ENCODE measurements at regions not wholly inside any gene's neighbourhood (a gene's known extent, or its start where the extent isn't known, plus 50 kb on each side); places are given as distances from the start of the nearest gene placed in this dataset.
"Not testable (repeated sequence)": the region's sequence is repeated elsewhere in the genome, so short reads cannot be mapped to it uniquely, and the experiment has no call there.

DNA sequence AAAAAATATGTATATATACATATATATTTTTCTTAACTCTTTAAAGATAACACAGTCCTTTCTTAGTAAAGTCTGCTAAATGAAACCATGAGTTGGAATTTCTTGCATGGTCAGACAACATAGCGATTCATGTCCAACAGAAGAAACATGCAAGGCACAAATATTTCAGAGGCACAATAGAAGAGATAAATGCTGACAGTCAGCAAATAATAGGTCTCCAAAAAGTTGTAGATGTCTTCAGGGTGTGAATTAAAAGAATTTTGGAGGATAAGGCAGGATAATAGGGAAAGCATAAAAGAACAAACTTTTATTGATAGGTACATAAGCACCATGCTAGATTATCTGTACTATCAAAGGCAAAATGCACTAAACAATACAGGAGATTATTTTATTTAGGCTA, 800.2 kb downstream of the PLCL1 start:
- no peak for DNase-seq

DNA sequence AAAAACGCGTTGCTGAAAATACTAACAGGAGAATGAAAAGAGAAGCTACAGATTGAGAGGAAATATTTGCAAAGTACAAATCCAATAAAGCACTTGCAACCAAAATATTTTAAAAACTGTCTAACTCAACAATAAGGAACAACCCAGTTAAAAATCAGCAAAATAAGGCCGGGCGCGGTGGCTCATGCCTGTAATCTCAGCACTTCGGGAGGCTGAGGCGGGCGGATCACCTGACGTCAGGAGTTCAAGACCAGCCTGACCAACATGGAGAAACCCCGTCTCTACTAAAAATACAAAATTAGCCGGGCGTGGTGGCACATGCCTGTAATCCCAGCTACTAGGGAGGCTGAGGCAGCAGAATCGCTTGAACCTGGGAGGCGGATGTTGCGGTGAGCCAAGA, 798.6 kb downstream of the PLCL1 start:
- DNase-seq = not testable (repeated sequence)

DNA sequence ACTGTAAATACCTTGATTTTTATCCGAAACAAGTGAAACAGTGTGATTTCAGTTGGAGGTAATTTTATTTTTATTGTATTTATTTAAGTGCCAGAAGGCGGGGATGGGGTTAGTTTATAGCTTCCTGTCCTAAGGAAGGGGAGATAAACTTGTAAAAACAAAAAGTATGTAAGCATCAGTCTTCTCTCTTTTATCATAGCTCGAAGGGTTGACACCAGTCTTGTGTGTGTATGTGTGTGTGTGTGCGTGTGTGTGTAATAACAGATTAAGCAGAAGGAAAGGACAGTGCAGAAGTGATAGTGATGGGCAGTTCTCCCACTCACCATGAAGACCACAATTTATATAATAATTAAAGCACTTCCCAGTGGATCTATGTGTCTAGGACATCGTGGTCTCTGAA, 793.3 kb downstream of the PLCL1 start:
- no peak for DNase-seq

- DNase-seq = no peak
These were observed 792.6 kb downstream of the PLCL1 start for GRCh38 chr2:198596985-198597384.

DNA sequence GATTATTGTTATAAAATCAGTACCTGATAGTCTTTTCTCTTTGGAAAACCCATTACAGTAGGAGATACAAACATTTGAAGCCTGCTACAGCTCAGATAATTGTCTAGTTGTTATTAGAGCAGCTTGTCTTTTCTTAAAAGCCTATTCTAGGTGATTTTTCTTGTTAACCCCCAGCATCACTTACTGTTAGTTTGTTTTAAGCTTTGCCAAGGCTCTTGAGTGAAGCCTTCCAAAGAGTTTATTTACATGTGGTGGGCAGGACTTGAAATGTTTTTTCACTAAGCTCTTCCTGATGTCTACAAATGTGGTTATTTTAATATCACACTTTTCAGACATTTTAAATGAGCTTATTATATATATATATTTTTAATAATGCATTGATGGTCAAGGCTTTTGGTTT, 791.3 kb downstream of the PLCL1 start:
- DNase-seq = no peak

GRCh38 chr2:198591586-198591985, 787.2 kb downstream of the PLCL1 start:
- no peak for DNase-seq

GRCh38 chr2:198587741-198588140, 783.3 kb downstream of the PLCL1 start:
- DNase-seq = no peak

DNA sequence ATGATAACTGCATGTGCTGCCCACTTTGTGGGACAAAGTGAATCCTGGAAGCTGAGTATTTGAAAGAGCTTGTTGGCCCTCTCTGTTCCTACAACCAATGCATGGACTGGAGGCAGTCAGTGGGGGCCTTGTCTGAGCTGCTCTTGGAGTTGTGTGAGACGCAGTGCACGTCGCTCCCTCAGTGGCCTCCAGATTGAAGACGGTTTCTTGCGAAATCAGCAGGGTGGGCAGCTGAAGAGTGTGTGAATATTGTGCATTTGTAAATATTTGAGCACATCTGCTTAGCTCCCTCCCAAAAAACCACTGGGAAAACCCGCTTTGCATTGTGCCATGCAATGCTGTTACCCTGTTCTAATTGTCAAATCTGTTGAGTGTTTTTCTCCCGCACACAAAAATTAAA, 782.8 kb downstream of the PLCL1 start:
- no peak for DNase-seq

DNA sequence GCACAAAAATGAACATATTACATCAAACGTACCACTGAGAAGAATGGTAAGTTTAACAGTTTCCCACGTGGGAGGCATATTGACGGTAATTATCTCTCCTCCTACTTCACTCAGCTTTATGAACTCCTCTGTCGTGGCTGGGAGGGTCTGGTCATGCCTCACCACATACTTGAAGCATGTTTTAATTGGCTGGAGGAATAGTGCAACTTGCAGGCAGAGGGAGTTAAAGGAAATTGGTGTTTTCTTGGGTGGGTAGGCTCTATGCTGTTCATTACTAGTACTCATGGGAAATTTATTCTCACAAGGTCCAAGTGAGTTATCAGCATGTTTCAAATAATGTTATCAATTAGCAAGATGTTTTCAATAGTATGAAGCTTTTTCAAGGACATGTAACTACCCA, 767.0 kb downstream of the PLCL1 start:
- DNase-seq = no peak

DNA sequence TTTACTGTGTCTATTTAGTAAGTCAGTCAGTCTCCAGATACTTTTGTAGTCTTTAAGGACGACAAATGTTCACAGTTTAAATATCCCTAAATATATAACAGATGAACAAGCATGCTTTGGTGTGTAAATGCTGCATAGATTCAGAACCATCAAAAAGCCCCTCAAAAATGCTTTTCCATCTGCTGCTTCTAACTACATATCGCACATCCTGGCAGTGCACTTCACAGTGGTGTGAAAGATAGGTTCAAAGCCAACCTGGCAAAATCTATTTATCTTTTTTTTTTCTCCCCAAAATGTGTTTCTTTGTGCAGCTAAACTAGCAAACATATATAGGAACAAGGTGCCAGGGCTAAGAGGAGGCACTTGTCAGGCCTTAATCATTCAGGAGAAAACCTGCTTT, 753.8 kb downstream of the PLCL1 start:
- DNase-seq = no peak

GRCh38 chr2:198546122-198546521, 741.7 kb downstream of the PLCL1 start:
- DNase-seq = no peak

DNA sequence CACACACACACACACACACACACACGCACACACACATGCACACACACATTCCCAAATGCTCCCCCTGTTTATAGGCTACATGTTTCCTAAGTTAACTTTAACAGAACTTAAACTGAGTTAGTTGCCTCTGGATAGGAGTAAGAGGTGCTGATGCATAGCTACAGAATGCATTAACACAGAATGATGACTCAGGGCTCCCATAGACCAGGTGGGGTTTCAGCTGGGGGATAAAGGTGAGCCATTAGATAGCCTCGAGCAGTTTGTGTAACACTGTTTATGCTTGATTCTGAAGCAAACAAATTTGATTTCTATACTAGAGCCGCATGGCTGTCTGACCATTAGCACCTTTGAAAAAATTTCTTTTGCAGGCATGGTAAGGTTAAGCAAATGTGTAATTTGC, 741.0 kb downstream of the PLCL1 start:
- no peak for DNase-seq

DNA sequence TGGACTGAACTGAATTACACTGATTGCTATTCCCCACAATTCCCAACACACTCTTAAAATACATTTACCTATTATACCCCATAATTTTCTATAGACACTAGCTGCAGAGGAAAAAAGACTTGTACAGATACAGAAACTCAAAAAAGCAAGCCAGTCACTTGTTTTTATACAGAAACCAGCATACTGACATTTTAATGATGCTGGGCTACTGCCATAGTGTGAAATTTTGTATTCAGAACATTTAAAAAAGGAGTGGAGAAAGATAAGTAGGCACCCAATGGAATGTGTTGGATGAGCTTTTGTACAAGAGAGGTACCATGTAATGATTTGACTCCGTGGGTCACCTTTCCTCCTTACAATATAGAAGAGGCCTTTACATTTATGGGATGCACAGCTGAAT, 740.1 kb downstream of the PLCL1 start:
- no peak for DNase-seq

DNA sequence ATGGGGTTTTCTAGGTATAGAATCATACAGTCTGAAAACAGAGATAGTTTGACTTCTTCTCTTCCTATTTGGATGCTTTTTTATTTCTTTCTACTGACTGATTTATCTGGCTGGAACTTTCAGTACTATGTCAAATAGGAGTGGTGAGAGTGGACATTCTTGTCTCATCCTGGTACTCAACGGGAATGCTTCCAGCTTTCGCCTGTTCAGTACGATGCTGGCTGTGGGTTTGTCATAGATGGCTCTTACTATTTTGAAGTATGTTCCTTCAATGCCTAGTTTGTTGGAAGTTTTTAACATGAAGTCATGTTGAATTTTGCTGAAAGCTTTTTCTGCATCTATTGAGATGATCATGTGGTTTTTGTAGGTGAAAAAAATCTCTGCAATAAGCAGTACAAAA, 730.4 kb downstream of the PLCL1 start:
- no peak for DNase-seq

- no peak for DNase-seq
These were observed 721.0 kb downstream of the PLCL1 start for GRCh38 chr2:198525211-198525969.

- DNase-seq = no peak
These were observed 719.3 kb downstream of the PLCL1 start for GRCh38 chr2:198523710-198524109.

DNA sequence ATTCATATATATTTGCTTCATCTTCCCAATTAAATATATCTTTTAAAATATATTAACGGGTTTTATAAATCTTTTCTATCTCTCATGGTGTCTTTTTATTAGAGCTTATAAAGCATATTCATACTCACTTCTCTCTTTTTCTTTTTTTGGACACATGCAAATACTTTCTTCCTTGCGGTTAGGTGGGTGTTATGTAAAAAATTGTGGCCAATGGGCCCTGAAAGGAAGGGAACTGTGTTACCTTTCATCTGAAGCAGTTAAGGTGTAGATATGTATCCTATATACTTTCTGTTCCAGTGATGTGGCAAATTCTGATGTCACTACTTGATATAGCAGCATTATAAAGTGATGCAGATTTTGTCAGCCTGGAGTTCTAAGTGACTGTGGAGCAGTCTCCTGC, 714.5 kb downstream of the PLCL1 start:
- no peak for DNase-seq

DNA sequence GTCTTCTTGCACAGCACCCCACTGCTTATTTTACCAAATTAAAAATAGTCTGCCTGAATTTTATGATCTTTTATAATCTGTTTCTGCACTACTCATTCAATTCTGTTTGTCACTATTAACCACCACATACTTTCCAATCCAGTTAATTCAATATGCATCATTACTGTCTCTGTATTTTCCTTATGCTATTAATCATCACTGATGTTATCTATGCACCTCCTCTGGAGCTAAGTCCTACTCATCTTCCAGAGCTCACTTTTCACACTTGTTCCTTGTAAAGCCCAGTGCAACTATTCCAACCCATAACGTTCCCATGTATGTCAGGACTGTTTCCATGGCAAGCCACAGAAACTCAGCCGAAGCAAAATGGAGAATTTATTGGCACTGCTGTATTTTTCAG, 713.6 kb downstream of the PLCL1 start:
- no peak for DNase-seq

GRCh38 chr2:198508610-198509009, 704.2 kb downstream of the PLCL1 start:
- DNase-seq = not testable (repeated sequence)

DNA sequence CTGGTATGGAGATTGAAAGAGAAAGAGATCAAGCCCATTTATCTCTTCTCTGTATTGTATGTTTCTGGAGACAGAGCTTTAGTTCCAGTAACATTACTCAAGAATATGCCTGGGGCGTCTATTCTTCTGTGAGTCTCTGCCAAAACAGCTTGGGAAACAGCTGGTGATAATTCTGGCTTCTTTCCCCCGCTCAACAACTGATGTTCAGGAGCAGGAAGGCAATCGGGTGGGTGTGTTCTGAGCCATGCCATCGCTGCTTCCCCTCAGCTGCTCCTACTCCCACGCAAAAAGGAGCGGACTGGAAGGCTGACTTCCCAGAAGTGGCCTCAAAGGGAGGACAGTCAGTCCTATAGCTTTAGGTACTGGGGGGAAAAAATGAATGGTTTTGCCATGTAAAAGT, 695.1 kb downstream of the PLCL1 start:
- no peak for DNase-seq

GRCh38 chr2:198498516-198498915, 694.1 kb downstream of the PLCL1 start:
- no peak for DNase-seq

GRCh38 chr2:198498048-198498447, 693.7 kb downstream of the PLCL1 start:
- DNase-seq = no peak

- no peak for DNase-seq
These were observed 690.5 kb downstream of the PLCL1 start for GRCh38 chr2:198494931-198495330.

DNA sequence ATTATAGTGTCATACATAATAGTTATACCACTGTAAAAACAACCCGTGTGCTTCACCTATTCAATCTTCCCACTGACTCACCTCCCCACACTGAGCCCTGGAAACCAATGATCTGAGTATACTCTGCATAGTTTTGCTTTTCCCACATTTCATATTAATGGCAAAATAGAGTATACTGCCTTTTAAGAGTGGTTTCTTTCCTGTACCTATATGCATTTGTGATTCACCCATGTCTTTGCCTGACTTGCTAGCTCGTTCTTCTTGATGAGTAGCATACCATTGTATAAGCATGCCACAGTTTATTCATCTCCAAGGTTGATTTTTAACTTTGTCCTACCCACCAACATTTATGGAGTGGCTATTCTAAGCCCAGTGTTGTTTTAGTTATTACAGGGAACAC, 686.4 kb downstream of the PLCL1 start:
- no peak for DNase-seq

- DNase-seq = no peak
These were observed 684.6 kb downstream of the PLCL1 start for GRCh38 chr2:198488964-198489363.
